ENCODE measurements at regions not wholly inside any gene's neighbourhood (a gene's known extent, or its start where the extent isn't known, plus 50 kb on each side); places are given as distances from the start of the nearest gene placed in this dataset.

GRCh38 chr2:184039493-184039892 lies 558.8 kb upstream of the ZNF804A start:
- no peak for TF ChIP-seq CTCF (IDR thresholded peaks at IDR 0.05)
- TF ChIP-seq EP300 (IDR thresholded peaks at IDR 0.05), result no peak
- TF ChIP-seq POLR2A (IDR thresholded peaks at IDR 0.05; ENCODE audit: low read depth), result no peak

Measured in esophagus muscularis mucosa (tissue), 4 donors.